K562 (cell line): ENCODE measurements at regions not wholly inside any gene's neighbourhood (a gene's known extent, or its start where the extent isn't known, plus 50 kb on each side); places are given as distances from the start of the nearest gene placed in this dataset.

Experiments used
- ATAC-seq: fragments of 200-7000 bp; cut with Tn5 transposase; 3 replicates; pipeline ENCODE4 v1.9.1; 2020; ENCODE audit warnings: moderate library complexity
- BruUV-seq: library from RNA; stranded (reverse); fragments of 400-500 nt; replicated peaks from 2 replicates; lab custom pipeline; 2021; lab: Mats Ljungman, UMichigan
- CTCF ChIA-PET: fragments of 300-600 bp; formaldehyde crosslinking; extraction: SDS; loops from one replicate; lab custom pipeline; 2021; ENCODE audit warnings: low intra/inter-chr PET ratio; lab: Yijun Ruan, JAX
- POLR2A ChIA-PET: fragments of 300-600, 350-650 bp; sonication (Branson Sonifier 250); formaldehyde crosslinking; extraction: SDS; loops from one replicate; lab custom pipeline; 2021; ENCODE audit warnings: antibody characterized with exemption, inconsistent platforms; lab: Yijun Ruan, JAX
- DNase-seq, 4 experiments: peaks; one replicate each; pipeline versions ENCODE4 v3.0.0 to v3.0.0-alpha.2; 2011 to 2018; ENCODE audit warnings: low spot score in 3 of 4, mixed read lengths in 3 of 4; ENCODE audit errors: extremely low read depth in 1 of 4
- FAIRE-seq: peaks from 2 replicates; lab custom pipeline; 2011; peaks lifted over from hg19 to GRCh38; lab: Jason Lieb, UNC
- H2AFZ ChIP-seq: 2 replicates; pipeline ENCODE4 v1.6.0; 2011; ENCODE audit warnings: low read depth, low read length, control low read depth, inconsistent platforms
- H3K27ac ChIP-seq: fragments of 200-600 bp; 3 replicates; pipeline ENCODE4 v1.8.0; 2011; ENCODE audit warnings: low read depth, mild to moderate bottlenecking, control low read depth, inconsistent platforms, low read length, moderate library complexity, mixed read lengths; ENCODE audit errors: extremely low read depth
- H3K27me3 ChIP-seq, 2 experiments: fragments of 300-600 bp in 1 of 2; 2 replicates in 1 of 2; 3 replicates in 1 of 2; pipeline versions ENCODE4 v1.6.0 to v1.8.0; 2011; ENCODE audit warnings: inconsistent platforms in 2 of 2, low read length in 2 of 2, mild to moderate bottlenecking in 1 of 2, mixed read lengths in 1 of 2, moderate library complexity in 1 of 2; ENCODE audit not compliant: control insufficient read depth in 2 of 2, insufficient read depth in 2 of 2
- H3K36me3 ChIP-seq: fragments of 300-600 bp; 3 replicates; pipeline ENCODE4 v1.8.0; 2011; ENCODE audit warnings: mild to moderate bottlenecking, low read length, inconsistent platforms; ENCODE audit not compliant: control insufficient read depth, insufficient read depth
- H3K4me1 ChIP-seq, 2 experiments: fragments of 200-600 bp in 1 of 2; replicated peaks in 1 of 2; 2 replicates in 1 of 2; 3 replicates in 1 of 2; pipeline versions ENCODE4 v1.5.1 to v1.8.0; 2011; ENCODE audit warnings: inconsistent platforms in 2 of 2, low read length in 2 of 2, mild to moderate bottlenecking in 1 of 2, mixed read lengths in 1 of 2, moderate library complexity in 1 of 2; ENCODE audit not compliant: control insufficient read depth in 2 of 2, insufficient read depth in 2 of 2
- H3K4me2 ChIP-seq: 2 replicates; pipeline ENCODE4 v1.6.1; 2011; ENCODE audit warnings: low read length, control low read depth, inconsistent platforms, mixed read lengths; ENCODE audit not compliant: insufficient read depth
- H3K4me3 ChIP-seq: fragments of 200-600 bp; sonication (generic), shearing (Covaris generic); 2 replicates; pipeline ENCODE4 v1.5.1; 2016; ENCODE audit warnings: control low read depth, inconsistent platforms
- H3K79me2 ChIP-seq: fragments of 200-600 bp; 3 replicates; pipeline ENCODE4 v1.8.0; 2011; ENCODE audit warnings: low read length, inconsistent platforms; ENCODE audit not compliant: control insufficient read depth, insufficient read depth
- H3K9ac ChIP-seq, 2 experiments: 2 replicates each; pipeline versions ENCODE4 v1.6.0 to v1.6.1; 2011; ENCODE audit warnings: low read depth in 2 of 2, low read length in 2 of 2, control low read depth in 1 of 2, inconsistent platforms in 1 of 2, mild to moderate bottlenecking in 1 of 2, mixed read lengths in 1 of 2; ENCODE audit not compliant: insufficient read depth in 1 of 2
- H3K9me1 ChIP-seq: one replicate; pipeline ENCODE4 v1.6.0; 2011; ENCODE audit warnings: inconsistent platforms, mild to moderate bottlenecking, low read length, moderate library complexity; ENCODE audit not compliant: control insufficient read depth, insufficient read depth
- H3K9me3 ChIP-seq: replicated peaks from 2 replicates; pipeline ENCODE4 v1.5.1; 2011; ENCODE audit warnings: low read depth, low read length, inconsistent platforms; ENCODE audit not compliant: control insufficient read depth, insufficient read depth
- H4K20me1 ChIP-seq: replicated peaks from 2 replicates; pipeline ENCODE4 v1.6.1; 2011; ENCODE audit warnings: low read length, inconsistent platforms, mixed read lengths; ENCODE audit not compliant: control insufficient read depth, insufficient read depth
- CCAR2 ChIP-seq: fragments of 200-400 bp; formaldehyde crosslinking; IDR thresholded peaks from 2 replicates; pipeline ENCODE4 v1.6.1; 2017; ENCODE audit warnings: mild to moderate bottlenecking, low read depth, low read length
- ERF ChIP-seq: fragments of 450-650 bp; formaldehyde crosslinking; IDR thresholded peaks from 2 replicates; pipeline ENCODE4 v1.4.0; 2020; ENCODE audit warnings: mild to moderate bottlenecking, mixed read lengths
- FOXK1 ChIP-seq: sonication (generic); formaldehyde crosslinking; IDR thresholded peaks from 2 replicates; pipeline ENCODE4 v1.8.0; 2022; ENCODE audit warnings: missing genetic modification reagents, mild to moderate bottlenecking, borderline replicate concordance
- POLR2H ChIP-seq: IDR thresholded peaks from 2 replicates; pipeline ENCODE4 v1.6.1; 2016; ENCODE audit warnings: missing genetic modification characterization, low read depth, mild to moderate bottlenecking, control low read depth, missing compliant biosample characterization, moderate library complexity
- RAD21 ChIP-seq, 2 experiments: fragments of 250-450 bp in 1 of 2; fragments of 450-650 bp in 1 of 2; sonication (Bioruptor Pico) in 1 of 2; formaldehyde crosslinking in 1 of 2; IDR thresholded peaks in 1 of 2; conservative IDR thresholded peaks in 1 of 2; 2 replicates each; pipeline versions ENCODE4 v1.4.0 to v1.8.0; 2020 to 2022; ENCODE audit warnings: mild to moderate bottlenecking in 2 of 2, moderate library complexity in 1 of 2
- RBM34 ChIP-seq: fragments of 200-400 bp; formaldehyde crosslinking; IDR thresholded peaks from 2 replicates; pipeline ENCODE4 v1.6.1; 2018; ENCODE audit warnings: low read length, borderline replicate concordance; ENCODE audit not compliant: insufficient read depth
- SIN3A ChIP-seq, 2 experiments: fragments of 150-350 bp in 1 of 2; IDR thresholded peaks; 2 replicates each; pipeline ENCODE4 v1.6.1; 2011 to 2016; ENCODE audit warnings: borderline replicate concordance in 2 of 2, low read depth in 2 of 2, low read length in 2 of 2, mild to moderate bottlenecking in 2 of 2, moderate library complexity in 2 of 2; ENCODE audit not compliant: control insufficient read depth in 1 of 2
- SREBF1 ChIP-seq: fragments of 150-350 bp; IDR thresholded peaks from 2 replicates; pipeline ENCODE4 v1.6.1; 2014; ENCODE audit warnings: antibody characterized with exemption, low read depth, low read length, borderline replicate concordance
- THRA ChIP-seq: fragments of 450-650 bp; IDR thresholded peaks from 2 replicates; pipeline ENCODE4 v1.6.1; 2017; ENCODE audit warnings: mild to moderate bottlenecking, moderate library complexity
- ZNF121 ChIP-seq: sonication (generic); formaldehyde crosslinking; conservative IDR thresholded peaks from 2 replicates; pipeline ENCODE4 v1.8.0; 2022; ENCODE audit warnings: missing genetic modification reagents
- ZNF444 ChIP-seq: fragments of 250-450 bp; sonication (Bioruptor Pico); IDR thresholded peaks from 2 replicates; pipeline ENCODE4 v1.4.0; 2020; ENCODE audit warnings: mild to moderate bottlenecking, moderate library complexity
- ZNF830 ChIP-seq: fragments of 250-450 bp; sonication (Bioruptor Pico); IDR thresholded peaks from 2 replicates; pipeline ENCODE4 v1.5.0; 2021; ENCODE audit warnings: mild to moderate bottlenecking
- in situ Hi-C: fragments of 300-500 bp; cut with MboI; formaldehyde crosslinking; loops from 4 replicates; pipeline ENCODE4 v1.15.0; 2018; ENCODE audit warnings: inconsistent platforms, mixed read lengths
- intact Hi-C: fragments of 100-400 bp; cut with micrococcal nuclease; formaldehyde crosslinking; loops from 2 replicates; pipeline ENCODE4 v1.14.2; 2022

DNA sequence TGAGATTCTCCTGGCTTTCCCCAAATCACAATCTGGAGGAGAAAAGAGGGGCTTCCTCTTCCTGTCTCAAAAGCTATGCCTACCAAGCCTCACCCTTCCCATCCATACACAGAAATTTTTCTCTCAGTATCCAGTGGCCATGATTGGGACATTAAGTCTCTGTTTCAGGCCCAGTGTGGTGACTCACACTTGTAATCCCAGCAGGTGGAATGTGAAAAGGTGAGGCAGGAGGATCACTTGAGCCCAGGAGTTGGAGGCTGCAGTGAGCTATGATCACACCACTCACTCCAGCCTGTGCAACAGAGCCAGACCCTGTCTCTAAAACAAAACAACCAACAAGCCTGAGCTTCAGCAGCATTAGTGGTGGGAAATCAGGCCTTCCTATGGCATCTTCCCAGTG lies 210.0 kb downstream of the OGFRL1 start:
- in situ Hi-C loops, result no loop called here
- no peak for DNase-seq
- H3K9me3 ChIP-seq, result no peaks in the 10 kb centered on the region
- H3K9ac ChIP-seq, result no peak overlapping the region
- H3K27me3 ChIP-seq, result no peaks in the 10 kb centered on the region
- POLR2A ChIA-PET, result no interaction called here
- H3K79me2 ChIP-seq, result no peaks in the 10 kb centered on the region
- CTCF ChIA-PET, result no interaction called here
- no TSS peak for BruUV-seq
- no peak for TF ChIP-seq CCAR2
- no peak for TF ChIP-seq SREBF1
- TF ChIP-seq ZNF830, result no peak
- no peak for TF ChIP-seq RBM34
- no peak for TF ChIP-seq POLR2H (tag)
- no peak for TF ChIP-seq SIN3A (IDR thresholded peaks at IDR 0.05; ENCODE audit: borderline replicate concordance in 2 of 2, control insufficient read depth in 1 of 2, low read depth in 2 of 2, low read length in 2 of 2)
- TF ChIP-seq RAD21 (CRISPR knock-in tag; conservative IDR thresholded peaks at IDR 0.05 in 1 of 2, IDR thresholded peaks at IDR 0.05 in 1 of 2), result no peak
- TF ChIP-seq THRA, result no peak
- TF ChIP-seq ZNF444 (CRISPR knock-in tag), result no peak
- no peak for TF ChIP-seq ERF (CRISPR knock-in tag)
- TF ChIP-seq ZNF121 (CRISPR knock-in tag), result no peak
- TF ChIP-seq FOXK1 (CRISPR knock-in tag), result no peak
- TF ChIP-seq, all 486 proteins: peak for 0
- no peaks in the 10 kb centered on the region for H3K36me3 ChIP-seq
- FAIRE-seq, result no peak
- no peak overlapping the region for H3K4me2 ChIP-seq
- intact Hi-C loops, result no loop called here
- no peaks in the 10 kb centered on the region for H3K4me1 ChIP-seq
- no peak overlapping the region for H2AFZ ChIP-seq
- no peaks in the 10 kb centered on the region for H3K9me1 ChIP-seq
- H4K20me1 ChIP-seq, result no peaks in the 10 kb centered on the region
- ATAC-seq, result no peak
- H3K27ac ChIP-seq, result no peak overlapping the region
- no peak overlapping the region for H3K4me3 ChIP-seq
